ENCODE measurements at regions not wholly inside any gene's neighbourhood (a gene's known extent, or its start where the extent isn't known, plus 50 kb on each side); places are given as distances from the start of the nearest gene placed in this dataset.

- Mint-ChIP-seq H3K4me3 (no peak overlapping the region), H3K27me3 (ENCODE audit: low read depth) (no peaks in the 10 kb centered on the region), H3K27ac (no peak overlapping the region), H3K9me3 (no peaks in the 10 kb centered on the region), H3K36me3 (ENCODE audit: low read depth) (no peaks in the 10 kb centered on the region), H3K4me1 (no peaks in the 10 kb centered on the region)
- TF ChIP-seq CTCF (IDR thresholded peaks at IDR 0.05; ENCODE audit: unreplicated experiment in 3 of 3), result no peak
Observed at GRCh38 chr16:64522548-64522947, 599.3 kb downstream of the CDH11 start.

- H3K27me3 Mint-ChIP-seq (ENCODE audit: low read depth), result no peaks in the 10 kb centered on the region
- no peak overlapping the region for H3K27ac Mint-ChIP-seq
- no peak for TF ChIP-seq CTCF (IDR thresholded peaks at IDR 0.05; ENCODE audit: unreplicated experiment in 3 of 3)
- H3K9me3 Mint-ChIP-seq, result no peaks in the 10 kb centered on the region
- H3K36me3 Mint-ChIP-seq (ENCODE audit: low read depth), result no peaks in the 10 kb centered on the region
- H3K4me1 Mint-ChIP-seq, result no peaks in the 10 kb centered on the region
- H3K4me3 Mint-ChIP-seq, result no peak overlapping the region
Observed at GRCh38 chr16:64513871-64514270, 608.0 kb downstream of the CDH11 start.

- H3K4me1 Mint-ChIP-seq, result no peaks in the 10 kb centered on the region
- H3K27ac Mint-ChIP-seq, result no peak overlapping the region
- no peaks in the 10 kb centered on the region for H3K36me3 Mint-ChIP-seq (ENCODE audit: low read depth)
- no peaks in the 10 kb centered on the region for H3K27me3 Mint-ChIP-seq (ENCODE audit: low read depth)
- H3K4me3 Mint-ChIP-seq, result no peak overlapping the region
- TF ChIP-seq CTCF (IDR thresholded peaks at IDR 0.05; ENCODE audit: unreplicated experiment in 3 of 3), result no peak
- H3K9me3 Mint-ChIP-seq, result peaks cover 8% of the 10 kb centered on the region
Observed at GRCh38 chr16:64507240-64508024, 614.4 kb downstream of the CDH11 start.

GRCh38 chr16:64499211-64499610, 622.7 kb downstream of the CDH11 start:
- H3K4me1 Mint-ChIP-seq, result no peaks in the 10 kb centered on the region
- H3K9me3 Mint-ChIP-seq, result no peaks in the 10 kb centered on the region
- no peaks in the 10 kb centered on the region for H3K36me3 Mint-ChIP-seq (ENCODE audit: low read depth)
- no peak overlapping the region for H3K27ac Mint-ChIP-seq
- H3K27me3 Mint-ChIP-seq (ENCODE audit: low read depth), result no peaks in the 10 kb centered on the region
- no peak for TF ChIP-seq CTCF (IDR thresholded peaks at IDR 0.05; ENCODE audit: unreplicated experiment in 3 of 3)
- no peak overlapping the region for H3K4me3 Mint-ChIP-seq

- H3K27ac Mint-ChIP-seq, result no peak overlapping the region
- H3K27me3 Mint-ChIP-seq (ENCODE audit: low read depth), result no peaks in the 10 kb centered on the region
- no peak overlapping the region for H3K4me3 Mint-ChIP-seq
- no peak for TF ChIP-seq CTCF (IDR thresholded peaks at IDR 0.05; ENCODE audit: unreplicated experiment in 3 of 3)
- no peaks in the 10 kb centered on the region for H3K9me3 Mint-ChIP-seq
- H3K36me3 Mint-ChIP-seq (ENCODE audit: low read depth), result no peaks in the 10 kb centered on the region
- H3K4me1 Mint-ChIP-seq, result no peaks in the 10 kb centered on the region
Observed at GRCh38 chr16:64498363-64498762, 623.5 kb downstream of the CDH11 start.

- no peak overlapping the region for H3K4me3 Mint-ChIP-seq
- no peaks in the 10 kb centered on the region for H3K9me3 Mint-ChIP-seq
- H3K4me1 Mint-ChIP-seq, result no peaks in the 10 kb centered on the region
- no peaks in the 10 kb centered on the region for H3K27me3 Mint-ChIP-seq (ENCODE audit: low read depth)
- no peak for TF ChIP-seq CTCF (IDR thresholded peaks at IDR 0.05; ENCODE audit: unreplicated experiment in 3 of 3)
- no peaks in the 10 kb centered on the region for H3K36me3 Mint-ChIP-seq (ENCODE audit: low read depth)
- H3K27ac Mint-ChIP-seq, result no peak overlapping the region
Observed at GRCh38 chr16:64493709-64494108, 628.2 kb downstream of the CDH11 start.

Measured in nephron (organoid).